ENCODE measurements at regions not wholly inside any gene's neighbourhood (a gene's known extent, or its start where the extent isn't known, plus 50 kb on each side); places are given as distances from the start of the nearest gene placed in this dataset.

DNA sequence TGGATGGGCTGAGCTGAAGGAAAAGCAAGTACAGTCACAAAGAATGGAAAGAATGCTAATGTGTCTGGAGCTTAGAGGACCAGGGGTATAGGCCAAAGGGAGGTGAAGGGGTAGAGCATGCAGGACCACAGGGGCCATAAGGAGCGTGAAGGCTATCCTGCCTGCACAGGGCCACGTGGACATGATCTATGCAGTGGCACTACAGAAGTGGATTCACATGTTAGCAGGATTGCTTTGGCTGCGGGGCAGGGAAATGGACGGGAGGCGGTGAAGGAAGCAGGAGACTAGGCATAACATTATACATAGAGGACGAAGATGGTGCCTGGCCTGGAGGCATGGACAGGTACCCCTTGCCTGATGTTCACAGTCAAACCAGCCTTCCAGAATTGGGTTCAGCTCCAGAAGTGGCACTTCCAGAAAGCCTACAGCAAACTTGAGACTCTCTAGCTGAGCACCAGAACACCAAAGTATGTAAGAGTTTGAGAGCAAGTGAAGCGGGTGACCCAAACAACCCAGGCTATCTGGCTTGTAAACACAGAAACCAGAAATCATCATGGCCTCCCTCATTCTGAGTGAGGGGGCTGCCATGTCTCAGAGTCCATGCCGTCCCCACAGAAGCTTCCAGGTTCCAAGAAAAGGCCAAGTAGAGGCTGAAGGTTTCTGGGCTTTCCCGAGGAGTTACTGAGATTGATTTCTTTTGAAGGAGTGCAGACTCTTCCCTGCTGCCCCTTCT, 135.5 kb upstream of the JUN start:
- Mint-ChIP-seq H3K9me3 (ENCODE audit: low read depth, unreplicated experiment) (no peaks in the 10 kb centered on the region), H3K27ac (ENCODE audit: unreplicated experiment) (no peak overlapping the region), H3K36me3 (ENCODE audit: insufficient read depth, unreplicated experiment) (no peaks in the 10 kb centered on the region), H3K4me1 (ENCODE audit: low read depth, unreplicated experiment) (peaks cover 8% of the 10 kb centered on the region), H3K27me3 (ENCODE audit: unreplicated experiment) (no peaks in the 10 kb centered on the region), H3K4me3 (ENCODE audit: low read depth, unreplicated experiment) (no peak overlapping the region)
- no TSS peak for BruUV-seq (replicated peaks)
- intact Hi-C loops (cut with micrococcal nuclease; ENCODE audit: unreplicated experiment) = no loop called here
- no peak for DNase-seq
- CTCF ChIA-PET = no interaction called here
- TF ChIP-seq, protein P1, sequence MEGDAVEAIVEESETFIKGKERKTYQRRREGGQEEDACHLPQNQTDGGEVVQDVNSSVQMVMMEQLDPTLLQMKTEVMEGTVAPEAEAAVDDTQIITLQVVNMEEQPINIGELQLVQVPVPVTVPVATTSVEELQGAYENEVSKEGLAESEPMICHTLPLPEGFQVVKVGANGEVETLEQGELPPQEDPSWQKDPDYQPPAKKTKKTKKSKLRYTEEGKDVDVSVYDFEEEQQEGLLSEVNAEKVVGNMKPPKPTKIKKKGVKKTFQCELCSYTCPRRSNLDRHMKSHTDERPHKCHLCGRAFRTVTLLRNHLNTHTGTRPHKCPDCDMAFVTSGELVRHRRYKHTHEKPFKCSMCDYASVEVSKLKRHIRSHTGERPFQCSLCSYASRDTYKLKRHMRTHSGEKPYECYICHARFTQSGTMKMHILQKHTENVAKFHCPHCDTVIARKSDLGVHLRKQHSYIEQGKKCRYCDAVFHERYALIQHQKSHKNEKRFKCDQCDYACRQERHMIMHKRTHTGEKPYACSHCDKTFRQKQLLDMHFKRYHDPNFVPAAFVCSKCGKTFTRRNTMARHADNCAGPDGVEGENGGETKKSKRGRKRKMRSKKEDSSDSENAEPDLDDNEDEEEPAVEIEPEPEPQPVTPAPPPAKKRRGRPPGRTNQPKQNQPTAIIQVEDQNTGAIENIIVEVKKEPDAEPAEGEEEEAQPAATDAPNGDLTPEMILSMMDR (IDR thresholded peaks at IDR 0.05; ENCODE audit: unreplicated experiment) = no peak

DNA sequence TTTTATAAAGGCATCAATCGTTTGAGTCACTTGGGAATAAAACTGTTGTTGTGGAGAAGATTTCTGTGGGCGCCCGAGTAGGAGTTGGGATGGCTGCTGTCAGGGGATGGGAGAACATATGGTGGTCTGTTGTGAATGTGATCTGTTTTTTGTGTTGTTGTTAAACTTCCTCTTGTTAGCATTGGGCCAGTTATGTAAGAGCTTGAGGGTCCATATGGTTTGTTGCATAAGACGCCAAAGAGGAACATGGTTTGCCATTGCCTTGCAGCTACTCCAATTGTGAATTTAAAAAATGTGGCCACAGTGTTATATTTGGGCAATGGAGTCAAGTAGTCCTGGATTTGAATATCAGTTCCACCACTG, 136.1 kb upstream of the JUN start:
- no peaks in the 10 kb centered on the region for H3K36me3 Mint-ChIP-seq (ENCODE audit: insufficient read depth, unreplicated experiment)
- no peak for DNase-seq
- intact Hi-C loops (cut with micrococcal nuclease; ENCODE audit: unreplicated experiment) = no loop called here
- no peak overlapping the region for H3K27ac Mint-ChIP-seq (ENCODE audit: unreplicated experiment)
- BruUV-seq (replicated peaks) = no TSS peak
- CTCF ChIA-PET = no interaction called here
- no peak overlapping the region for H3K4me3 Mint-ChIP-seq (ENCODE audit: low read depth, unreplicated experiment)
- TF ChIP-seq, protein P1 (IDR thresholded peaks at IDR 0.05; ENCODE audit: unreplicated experiment) = no peak
- H3K4me1 Mint-ChIP-seq (ENCODE audit: low read depth, unreplicated experiment) = peaks cover 8% of the 10 kb centered on the region
- no peaks in the 10 kb centered on the region for H3K9me3 Mint-ChIP-seq (ENCODE audit: low read depth, unreplicated experiment)
- no peaks in the 10 kb centered on the region for H3K27me3 Mint-ChIP-seq (ENCODE audit: unreplicated experiment)

DNA sequence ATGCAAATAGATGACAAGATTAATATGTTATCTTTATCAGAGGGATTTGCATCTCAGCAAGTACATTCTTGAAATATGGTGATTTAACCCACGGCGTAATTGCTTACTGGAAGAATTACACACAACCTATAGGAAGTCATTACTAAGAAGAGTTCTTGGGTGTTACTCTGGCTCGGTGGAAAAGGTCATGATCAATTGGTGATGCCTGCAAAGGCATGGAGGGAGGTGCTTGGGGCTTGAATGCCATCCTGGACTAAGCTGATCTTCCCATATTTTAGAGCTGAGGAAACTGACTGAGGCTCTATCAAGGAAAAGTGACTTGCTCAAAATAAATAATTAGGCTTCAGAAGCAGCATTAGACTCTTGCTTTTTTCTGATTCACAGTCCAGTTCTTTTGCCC, 137.5 kb upstream of the JUN start:
- no peak for DNase-seq
- Mint-ChIP-seq H3K27me3 (ENCODE audit: unreplicated experiment) (no peaks in the 10 kb centered on the region), H3K4me3 (ENCODE audit: low read depth, unreplicated experiment) (no peak overlapping the region), H3K27ac (ENCODE audit: unreplicated experiment) (no peak overlapping the region), H3K4me1 (ENCODE audit: low read depth, unreplicated experiment) (peaks cover 8% of the 10 kb centered on the region), H3K36me3 (ENCODE audit: insufficient read depth, unreplicated experiment) (no peaks in the 10 kb centered on the region), H3K9me3 (ENCODE audit: low read depth, unreplicated experiment) (no peaks in the 10 kb centered on the region)
- TF ChIP-seq, protein P1 (IDR thresholded peaks at IDR 0.05; ENCODE audit: unreplicated experiment) = no peak
- CTCF ChIA-PET = interaction anchor here (0.7 kb wide), 1 partner anchor 107 kb away, joined by 3 read pairs; no protein-coding TSS in a partner anchor
- intact Hi-C loops (cut with micrococcal nuclease; ENCODE audit: unreplicated experiment) = no loop called here
- BruUV-seq (replicated peaks) = no TSS peak

DNA sequence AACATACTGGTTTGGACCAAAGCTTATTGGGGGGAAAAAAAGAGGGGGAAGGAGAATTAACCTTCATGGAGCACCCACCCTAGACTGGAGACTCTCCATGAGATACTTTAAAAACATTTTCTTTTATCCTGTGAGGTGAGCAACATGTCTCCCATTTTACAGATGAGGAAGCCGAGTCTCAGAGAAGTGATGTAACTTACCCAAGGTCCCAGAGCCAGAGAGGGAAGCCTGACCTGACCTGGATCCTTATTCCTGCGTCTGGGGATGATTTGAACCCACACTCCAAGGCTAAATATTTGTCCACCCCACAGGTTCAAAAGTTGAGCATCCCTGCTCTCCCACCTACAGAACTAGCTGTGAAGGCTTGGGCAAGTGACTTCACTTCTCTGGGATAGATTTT, 137.9 kb upstream of the JUN start:
- TF ChIP-seq, protein P1 (IDR thresholded peaks at IDR 0.05; ENCODE audit: unreplicated experiment) = no peak
- DNase-seq = no peak
- CTCF ChIA-PET = interaction anchor here (0.7 kb wide), 1 partner anchor 107 kb away, joined by 3 read pairs; no protein-coding TSS in a partner anchor

More for the DNA sequence above, 137.9 kb upstream of the JUN start:
- intact Hi-C loops (cut with micrococcal nuclease; ENCODE audit: unreplicated experiment) = no loop called here
- Mint-ChIP-seq H3K9me3 (ENCODE audit: low read depth, unreplicated experiment) (no peaks in the 10 kb centered on the region), H3K27me3 (ENCODE audit: unreplicated experiment) (no peaks in the 10 kb centered on the region), H3K36me3 (ENCODE audit: insufficient read depth, unreplicated experiment) (no peaks in the 10 kb centered on the region), H3K4me3 (ENCODE audit: low read depth, unreplicated experiment) (no peak overlapping the region), H3K27ac (ENCODE audit: unreplicated experiment) (no peak overlapping the region), H3K4me1 (ENCODE audit: low read depth, unreplicated experiment) (peaks cover 8% of the 10 kb centered on the region)
- BruUV-seq (replicated peaks) = no TSS peak

All from Calu3 (cell line).